ENCODE measurements at regions not wholly inside any gene's neighbourhood (a gene's known extent, or its start where the extent isn't known, plus 50 kb on each side); places are given as distances from the start of the nearest gene placed in this dataset.
A peak's percentile ranks its signal among the peaks of the same experiment; 100 is the strongest.

- Mint-ChIP-seq H3K4me3 (no peak overlapping the region), H3K4me1 (no peaks in the 10 kb centered on the region), H3K36me3 (ENCODE audit: low read depth) (no peaks in the 10 kb centered on the region), H3K27me3 (ENCODE audit: insufficient read depth) (no peaks in the 10 kb centered on the region), H3K9me3 (peaks cover 20% of the 10 kb centered on the region), H3K27ac (no peak overlapping the region)
- no peak for DNase-seq
- H3K4me3 ChIP-seq (ENCODE audit: low read length): no peak overlapping the region
- H3K9ac ChIP-seq (ENCODE audit: extremely low read depth, low read length, poor library complexity, severe bottlenecking): no peak overlapping the region
- TF ChIP-seq CTCF (conservative IDR thresholded peaks at IDR 0.05): no peak
- no peaks in the 10 kb centered on the region for H3K4me1 ChIP-seq (ENCODE audit: control insufficient read depth, insufficient read depth, low read length)
- H3K9me3 ChIP-seq (ENCODE audit: control insufficient read depth, low read length): peaks cover 26% of the 10 kb centered on the region
- no peaks in the 10 kb centered on the region for H3K36me3 ChIP-seq (ENCODE audit: control insufficient read depth, insufficient read depth, low read length)
- no peak overlapping the region for H3K27ac ChIP-seq (ENCODE audit: low read depth, low read length)
- no peaks in the 10 kb centered on the region for H3K27me3 ChIP-seq (ENCODE audit: control insufficient read depth, insufficient read depth, low read length, poor library complexity, severe bottlenecking)
These were observed 463.8 kb downstream of the BMP2 start for GRCh38 chr20:7231303-7231702.

GRCh38 chr20:7232796-7233195, 465.3 kb downstream of the BMP2 start:
- 94 to 100% methylated on average over 2 of the region's 2 CpGs for WGBS, 2 experiments (ENCODE audit: insufficient coverage in 1 of 2, insufficient read length in 1 of 2)
- H3K27ac ChIP-seq (ENCODE audit: low read depth, low read length): no peak overlapping the region
- H3K27me3 Mint-ChIP-seq (ENCODE audit: insufficient read depth): no peaks in the 10 kb centered on the region
- no peaks in the 10 kb centered on the region for H3K27me3 ChIP-seq (ENCODE audit: control insufficient read depth, insufficient read depth, low read length, poor library complexity, severe bottlenecking)
- no peak overlapping the region for H3K27ac Mint-ChIP-seq
- no peak for TF ChIP-seq CTCF (conservative IDR thresholded peaks at IDR 0.05)
- H3K9me3 ChIP-seq (ENCODE audit: control insufficient read depth, low read length): peaks cover 26% of the 10 kb centered on the region
- H3K36me3 ChIP-seq (ENCODE audit: control insufficient read depth, insufficient read depth, low read length): no peaks in the 10 kb centered on the region
- no peaks in the 10 kb centered on the region for H3K4me1 Mint-ChIP-seq
- peak overlapping the region; percentile 25 for H3K4me3 ChIP-seq (ENCODE audit: low read length)
- no peak overlapping the region for H3K4me3 Mint-ChIP-seq
- DNase-seq: no peak
- peaks cover 20% of the 10 kb centered on the region for H3K9me3 Mint-ChIP-seq
- H3K36me3 Mint-ChIP-seq (ENCODE audit: low read depth): no peaks in the 10 kb centered on the region
- H3K4me1 ChIP-seq (ENCODE audit: control insufficient read depth, insufficient read depth, low read length): no peaks in the 10 kb centered on the region
- H3K9ac ChIP-seq (ENCODE audit: extremely low read depth, low read length, poor library complexity, severe bottlenecking): no peak overlapping the region

- no peak for DNase-seq
- H3K4me3 ChIP-seq (ENCODE audit: low read length): no peak overlapping the region
- H3K4me1 ChIP-seq (ENCODE audit: control insufficient read depth, insufficient read depth, low read length): no peaks in the 10 kb centered on the region
- Mint-ChIP-seq H3K36me3 (ENCODE audit: low read depth) (no peaks in the 10 kb centered on the region), H3K4me3 (no peak overlapping the region), H3K27ac (no peak overlapping the region), H3K9me3 (peaks cover 15% of the 10 kb centered on the region), H3K27me3 (ENCODE audit: insufficient read depth) (no peaks in the 10 kb centered on the region), H3K4me1 (no peaks in the 10 kb centered on the region)
- H3K27me3 ChIP-seq (ENCODE audit: control insufficient read depth, insufficient read depth, low read length, poor library complexity, severe bottlenecking): no peaks in the 10 kb centered on the region
- no peaks in the 10 kb centered on the region for H3K36me3 ChIP-seq (ENCODE audit: control insufficient read depth, insufficient read depth, low read length)
- H3K27ac ChIP-seq (ENCODE audit: low read depth, low read length): no peak overlapping the region
- no peak overlapping the region for H3K9ac ChIP-seq (ENCODE audit: extremely low read depth, low read length, poor library complexity, severe bottlenecking)
- WGBS, 2 experiments (ENCODE audit: insufficient coverage in 1 of 2, insufficient read length in 1 of 2): 89% methylated on average over 1 of the region's 1 CpG; no CpG with 5 or more reads in 1 of the 2 experiments
- no peak for TF ChIP-seq CTCF (conservative IDR thresholded peaks at IDR 0.05)
- H3K9me3 ChIP-seq (ENCODE audit: control insufficient read depth, low read length): peaks cover 21% of the 10 kb centered on the region
These were observed 469.8 kb downstream of the BMP2 start for GRCh38 chr20:7237251-7237650.

Data from endodermal cell (in vitro differentiated cells).